ENCODE measurements at regions not wholly inside any gene's neighbourhood (a gene's known extent, or its start where the extent isn't known, plus 50 kb on each side); places are given as distances from the start of the nearest gene placed in this dataset.
A peak's percentile ranks its signal among the peaks of the same experiment; 100 is the strongest.
"Not testable (repeated sequence)": the region's sequence is repeated elsewhere in the genome, so short reads cannot be mapped to it uniquely, and the experiment has no call there.

- not testable (repeated sequence) for H3K27ac ChIP-seq (ENCODE audit: low read depth, low read length); H3K9me3 ChIP-seq (ENCODE audit: control insufficient read depth, low read length); H3K9me3 Mint-ChIP-seq; H3K4me3 ChIP-seq (ENCODE audit: low read length); H3K36me3 Mint-ChIP-seq (ENCODE audit: low read depth); H3K9ac ChIP-seq (ENCODE audit: extremely low read depth, low read length, poor library complexity, severe bottlenecking); H3K4me3 Mint-ChIP-seq; H3K27me3 ChIP-seq (ENCODE audit: control insufficient read depth, insufficient read depth, low read length, poor library complexity, severe bottlenecking); H3K36me3 ChIP-seq (ENCODE audit: control insufficient read depth, insufficient read depth, low read length); H3K27me3 Mint-ChIP-seq (ENCODE audit: insufficient read depth); H3K27ac Mint-ChIP-seq
- WGBS, 2 experiments (ENCODE audit: insufficient coverage in 1 of 2, insufficient read length in 1 of 2): 84 to 88% methylated on average over 5 of the region's 5 CpGs
- peaks cover 24% of the 10 kb centered on the region for H3K4me1 Mint-ChIP-seq
- peaks cover 19% of the 10 kb centered on the region for H3K4me1 ChIP-seq (ENCODE audit: control insufficient read depth, insufficient read depth, low read length)
- peak; percentile 51 for DNase-seq
These were observed 86.9 kb upstream of the FZD7 start for GRCh38 chr2:201946746-201947145.

- Mint-ChIP-seq H3K27me3 (ENCODE audit: insufficient read depth) (no peaks in the 10 kb centered on the region), H3K4me1 (peaks cover 26% of the 10 kb centered on the region), H3K4me3 (no peak overlapping the region), H3K27ac (no peak overlapping the region), H3K9me3 (no peaks in the 10 kb centered on the region), H3K36me3 (ENCODE audit: low read depth) (no peaks in the 10 kb centered on the region)
- no peak for TF ChIP-seq CTCF (conservative IDR thresholded peaks at IDR 0.05)
- Histone ChIP-seq H3K9me3 (ENCODE audit: control insufficient read depth, low read length) (no peaks in the 10 kb centered on the region), H3K36me3 (ENCODE audit: control insufficient read depth, insufficient read depth, low read length) (no peaks in the 10 kb centered on the region), H3K27me3 (ENCODE audit: control insufficient read depth, insufficient read depth, low read length, poor library complexity, severe bottlenecking) (no peaks in the 10 kb centered on the region), H3K27ac (ENCODE audit: low read depth, low read length) (no peak overlapping the region), H3K4me3 (ENCODE audit: low read length) (no peak overlapping the region), H3K4me1 (ENCODE audit: control insufficient read depth, insufficient read depth, low read length) (peaks cover 20% of the 10 kb centered on the region), H3K9ac (ENCODE audit: extremely low read depth, low read length, poor library complexity, severe bottlenecking) (no peak overlapping the region)
- no peak for DNase-seq
These were observed 86.4 kb upstream of the FZD7 start for GRCh38 chr2:201947287-201947686.

- H3K27ac Mint-ChIP-seq: peak overlapping the region; percentile 88
- H3K4me3 ChIP-seq (ENCODE audit: low read length): no peak overlapping the region
- peak overlapping the region; percentile 1 for H3K9ac ChIP-seq (ENCODE audit: extremely low read depth, low read length, poor library complexity, severe bottlenecking)
- H3K27me3 ChIP-seq (ENCODE audit: control insufficient read depth, insufficient read depth, low read length, poor library complexity, severe bottlenecking): no peaks in the 10 kb centered on the region
- H3K27ac ChIP-seq (ENCODE audit: low read depth, low read length): no peak overlapping the region
- H3K4me3 Mint-ChIP-seq: peak overlapping the region; percentile 29
- no peaks in the 10 kb centered on the region for H3K36me3 Mint-ChIP-seq (ENCODE audit: low read depth)
- DNase-seq: peak; percentile 87
- TF ChIP-seq CTCF (conservative IDR thresholded peaks at IDR 0.05): no peak
- H3K9me3 ChIP-seq (ENCODE audit: control insufficient read depth, low read length): no peaks in the 10 kb centered on the region
- no peaks in the 10 kb centered on the region for H3K27me3 Mint-ChIP-seq (ENCODE audit: insufficient read depth)
- no peaks in the 10 kb centered on the region for H3K9me3 Mint-ChIP-seq
- peaks cover 22% of the 10 kb centered on the region for H3K4me1 ChIP-seq (ENCODE audit: control insufficient read depth, insufficient read depth, low read length)
- WGBS, 2 experiments (ENCODE audit: insufficient coverage in 1 of 2, insufficient read length in 1 of 2): 7 to 15% methylated on average over 20 to 22 of the region's 22 CpGs
- H3K4me1 Mint-ChIP-seq: peaks cover 38% of the 10 kb centered on the region
- no peaks in the 10 kb centered on the region for H3K36me3 ChIP-seq (ENCODE audit: control insufficient read depth, insufficient read depth, low read length)
These were observed 84.3 kb upstream of the FZD7 start for GRCh38 chr2:201949181-201949926.

GRCh38 chr2:201949927-201950246 lies 83.8 kb upstream of the FZD7 start:
- WGBS, 2 experiments (ENCODE audit: insufficient coverage in 1 of 2, insufficient read length in 1 of 2): 60 to 61% methylated on average over 6 to 8 of the region's 8 CpGs
- Mint-ChIP-seq H3K27me3 (ENCODE audit: insufficient read depth) (no peaks in the 10 kb centered on the region), H3K36me3 (ENCODE audit: low read depth) (no peaks in the 10 kb centered on the region), H3K4me3 (peak overlapping the region; percentile 29), H3K9me3 (no peaks in the 10 kb centered on the region), H3K4me1 (peaks cover 38% of the 10 kb centered on the region), H3K27ac (peak overlapping the region; percentile 88)
- no peak for TF ChIP-seq CTCF (conservative IDR thresholded peaks at IDR 0.05)
- no peak overlapping the region for H3K27ac ChIP-seq (ENCODE audit: low read depth, low read length)
- H3K36me3 ChIP-seq (ENCODE audit: control insufficient read depth, insufficient read depth, low read length): no peaks in the 10 kb centered on the region
- no peak overlapping the region for H3K4me3 ChIP-seq (ENCODE audit: low read length)
- no peak for DNase-seq
- no peaks in the 10 kb centered on the region for H3K9me3 ChIP-seq (ENCODE audit: control insufficient read depth, low read length)
- no peaks in the 10 kb centered on the region for H3K27me3 ChIP-seq (ENCODE audit: control insufficient read depth, insufficient read depth, low read length, poor library complexity, severe bottlenecking)
- peaks cover 22% of the 10 kb centered on the region for H3K4me1 ChIP-seq (ENCODE audit: control insufficient read depth, insufficient read depth, low read length)
- H3K9ac ChIP-seq (ENCODE audit: extremely low read depth, low read length, poor library complexity, severe bottlenecking): peak overlapping the region; percentile 1
